ENCODE measurements at regions not wholly inside any gene's neighbourhood (a gene's known extent, or its start where the extent isn't known, plus 50 kb on each side); places are given as distances from the start of the nearest gene placed in this dataset.
A peak's percentile ranks its signal among the peaks of the same experiment; 100 is the strongest.

DNA sequence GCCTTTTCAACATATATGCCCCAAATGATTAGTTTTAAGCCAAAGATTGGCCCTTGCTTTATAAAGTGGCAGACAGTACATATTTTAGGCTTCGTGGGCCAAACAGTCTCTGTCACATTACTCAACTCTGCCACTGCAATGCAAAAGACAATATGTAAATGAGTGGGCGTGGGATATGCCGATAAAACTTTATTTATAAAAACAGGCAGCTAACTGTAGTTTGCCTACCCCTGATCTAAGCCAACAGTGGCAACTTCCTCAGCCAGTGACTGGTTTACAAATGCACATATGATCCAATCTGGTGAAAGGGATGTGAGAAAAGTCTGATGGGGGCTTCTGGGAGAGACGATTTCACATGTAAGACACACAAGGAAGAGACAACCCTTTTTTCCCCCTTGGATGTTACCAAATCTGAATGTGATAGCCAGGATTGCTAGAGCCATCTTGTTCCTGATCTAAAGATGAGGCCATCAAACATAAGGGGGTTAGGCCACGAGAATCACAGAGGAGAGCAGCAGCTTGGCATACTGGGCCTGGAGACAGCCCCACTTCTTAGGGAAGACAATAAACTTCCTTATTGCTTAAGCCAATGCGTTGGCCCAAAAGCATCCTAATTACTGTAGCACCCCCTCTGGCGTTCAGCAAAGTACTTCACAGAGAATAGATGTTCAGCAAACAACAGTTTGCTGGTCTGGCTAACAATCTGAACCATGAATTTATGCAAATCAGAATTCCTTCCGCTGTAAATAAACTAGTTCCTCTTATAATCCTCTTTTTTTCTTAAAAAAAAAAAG lies 75.2 kb upstream of the TMCC3 start:
- H3K27ac Mint-ChIP-seq = no peak overlapping the region
- DNase-seq = peak; percentile 25
- H3K4me1 Mint-ChIP-seq = no peaks in the 10 kb centered on the region
- CTCF ChIA-PET = no interaction called here
- H3K27me3 Mint-ChIP-seq = no peaks in the 10 kb centered on the region
- H3K36me3 Mint-ChIP-seq = no peaks in the 10 kb centered on the region
- H3K9me3 Mint-ChIP-seq = no peaks in the 10 kb centered on the region
- no peak overlapping the region for H3K4me3 Mint-ChIP-seq

- CTCF ChIA-PET = no interaction called here
- no peaks in the 10 kb centered on the region for H3K4me1 Mint-ChIP-seq
Observed at GRCh38 chr12:94722664-94723063, 72.3 kb upstream of the TMCC3 start.

DNA sequence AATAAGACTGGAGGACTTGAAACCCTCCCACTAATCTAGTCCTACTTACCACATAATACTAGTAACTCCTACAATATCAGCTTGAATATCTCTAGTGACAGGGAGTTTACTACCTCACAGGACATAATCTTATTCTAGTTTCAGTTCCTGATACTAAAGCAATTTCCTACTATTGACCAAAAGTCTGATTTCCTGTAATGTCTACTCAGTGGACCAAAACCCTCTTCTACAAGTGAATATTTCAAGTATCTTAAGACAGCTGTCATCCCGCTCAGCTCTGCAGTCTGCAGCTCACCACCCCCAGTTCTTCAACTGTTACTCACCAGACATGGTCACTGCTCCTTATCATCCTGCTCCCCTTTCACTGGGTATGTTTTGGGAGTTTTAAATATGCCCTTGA lies 70.8 kb upstream of the TMCC3 start:
- no peak for DNase-seq
- CTCF ChIA-PET = interaction anchor here (1.0 kb wide), 1 partner anchor 10 kb away, joined by 3 read pairs; no protein-coding TSS in a partner anchor
- Mint-ChIP-seq H3K4me3 (no peak overlapping the region), H3K4me1 (no peaks in the 10 kb centered on the region), H3K9me3 (no peaks in the 10 kb centered on the region), H3K27me3 (no peaks in the 10 kb centered on the region), H3K36me3 (no peaks in the 10 kb centered on the region), H3K27ac (no peak overlapping the region)

More at GRCh38 chr12:94722664-94723063, 72.3 kb upstream of the TMCC3 start:
- Mint-ChIP-seq H3K4me3 (no peak overlapping the region), H3K36me3 (no peaks in the 10 kb centered on the region), H3K27ac (no peak overlapping the region), H3K9me3 (no peaks in the 10 kb centered on the region), H3K27me3 (no peaks in the 10 kb centered on the region)
- DNase-seq = no peak

GRCh38 chr12:94718114-94718513 lies 67.8 kb upstream of the TMCC3 start:
- Mint-ChIP-seq H3K27me3 (no peaks in the 10 kb centered on the region), H3K4me3 (no peak overlapping the region)
- CTCF ChIA-PET = interaction anchor here (1.6 kb wide), 1 partner anchor 12 kb away, joined by 4 read pairs; no protein-coding TSS in a partner anchor

DNA sequence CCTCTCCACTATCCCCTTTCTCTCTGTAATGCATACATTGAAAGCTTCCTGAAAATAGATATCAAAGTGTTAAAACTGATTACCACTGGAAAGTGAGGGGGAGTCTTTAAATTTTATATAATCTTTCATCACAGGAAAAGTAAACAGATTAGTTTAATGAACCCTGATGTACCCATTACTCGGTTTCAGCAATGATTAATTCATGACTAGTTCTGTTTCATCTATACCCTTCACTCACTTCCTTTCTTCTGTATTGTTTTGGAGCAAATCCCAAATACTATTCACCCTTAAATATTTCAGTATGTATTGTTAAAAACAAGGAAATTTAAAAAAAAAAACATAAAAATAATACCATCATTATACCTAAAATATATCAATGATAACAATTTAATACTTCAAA lies 67.3 kb upstream of the TMCC3 start:
- no peak for DNase-seq
- H3K36me3 Mint-ChIP-seq = no peaks in the 10 kb centered on the region
- CTCF ChIA-PET = interaction anchor here (1.6 kb wide), 1 partner anchor 12 kb away, joined by 4 read pairs; no protein-coding TSS in a partner anchor

More at GRCh38 chr12:94718114-94718513, 67.8 kb upstream of the TMCC3 start:
- no peak for DNase-seq
- H3K36me3 Mint-ChIP-seq = no peaks in the 10 kb centered on the region
- H3K9me3 Mint-ChIP-seq = no peaks in the 10 kb centered on the region
- no peaks in the 10 kb centered on the region for H3K4me1 Mint-ChIP-seq
- H3K27ac Mint-ChIP-seq = no peak overlapping the region

DNA sequence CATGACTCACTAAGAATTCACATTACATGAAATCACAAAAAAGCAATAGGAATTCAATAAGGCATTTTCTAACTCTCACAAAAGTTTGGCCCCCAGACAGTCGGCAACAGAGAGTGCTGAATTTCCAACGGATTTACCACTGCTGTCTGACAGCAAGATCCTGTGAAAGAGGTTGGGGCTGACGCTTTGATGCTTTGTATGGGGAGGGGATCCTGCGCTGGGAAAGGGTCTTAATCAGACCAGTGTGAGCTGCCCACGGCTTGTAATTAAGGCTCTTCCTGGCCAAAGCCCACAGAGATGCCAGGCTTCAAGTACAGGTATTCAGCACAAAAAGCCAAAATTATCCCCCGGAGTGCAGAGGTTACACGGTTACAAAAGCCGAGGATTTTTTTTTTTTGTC lies 66.8 kb upstream of the TMCC3 start:
- H3K4me3 Mint-ChIP-seq = no peak overlapping the region
- H3K4me1 Mint-ChIP-seq = no peaks in the 10 kb centered on the region
- H3K27me3 Mint-ChIP-seq = no peaks in the 10 kb centered on the region
- no peak overlapping the region for H3K27ac Mint-ChIP-seq
- CTCF ChIA-PET = interaction anchor here (1.6 kb wide), 1 partner anchor 11 kb away, joined by 4 read pairs; no protein-coding TSS in a partner anchor
- H3K36me3 Mint-ChIP-seq = no peaks in the 10 kb centered on the region
- DNase-seq = no peak
- H3K9me3 Mint-ChIP-seq = no peaks in the 10 kb centered on the region

More for the DNA sequence above, 67.3 kb upstream of the TMCC3 start:
- Mint-ChIP-seq H3K27ac (no peak overlapping the region), H3K9me3 (no peaks in the 10 kb centered on the region), H3K4me3 (no peak overlapping the region), H3K4me1 (no peaks in the 10 kb centered on the region), H3K27me3 (no peaks in the 10 kb centered on the region)

GRCh38 chr12:94716339-94716738 lies 66.0 kb upstream of the TMCC3 start:
- H3K4me1 Mint-ChIP-seq = no peaks in the 10 kb centered on the region
- H3K36me3 Mint-ChIP-seq = no peaks in the 10 kb centered on the region
- H3K9me3 Mint-ChIP-seq = no peaks in the 10 kb centered on the region
- H3K4me3 Mint-ChIP-seq = no peak overlapping the region
- no peaks in the 10 kb centered on the region for H3K27me3 Mint-ChIP-seq
- DNase-seq = no peak
- no peak overlapping the region for H3K27ac Mint-ChIP-seq
- CTCF ChIA-PET = interaction anchor here (0.6 kb wide), 1 partner anchor 152 kb away, joined by 3 read pairs; no protein-coding TSS in a partner anchor

DNA sequence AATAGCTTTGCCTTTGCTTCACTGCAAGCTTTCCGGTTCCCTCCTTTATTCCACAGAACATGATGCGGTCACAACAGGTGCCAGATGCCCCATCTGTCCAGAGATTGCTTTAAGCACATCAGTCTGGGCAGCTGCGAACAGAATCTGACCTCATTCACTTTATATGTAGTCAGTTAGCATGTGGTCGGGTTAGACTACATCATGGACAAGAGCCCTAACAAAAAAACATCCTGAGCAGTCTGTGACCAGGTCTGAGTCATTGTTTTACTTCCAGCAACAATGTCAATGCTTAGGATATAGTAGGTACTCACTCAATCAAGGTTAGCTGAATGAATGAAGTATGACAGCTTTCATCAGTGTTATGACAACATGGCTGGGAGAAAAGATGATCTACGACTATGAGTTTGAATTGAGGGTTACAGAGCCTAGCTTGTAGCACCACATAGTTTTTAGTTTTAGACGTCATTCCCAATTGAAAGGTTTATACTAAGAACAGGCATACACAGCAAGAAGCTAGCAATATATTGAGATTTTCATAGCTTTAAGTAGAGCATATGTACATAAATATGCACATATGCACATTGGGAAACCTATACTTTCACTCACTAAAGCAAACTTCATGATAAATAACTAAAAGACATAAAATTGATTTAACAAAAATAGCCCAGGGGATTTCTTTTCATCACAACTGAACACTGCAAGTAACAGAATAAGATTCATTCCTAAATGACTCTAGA lies 64.2 kb upstream of the TMCC3 start:
- CTCF ChIA-PET = interaction anchor here (0.6 kb wide), 1 partner anchor 168 kb away, joined by 3 read pairs; no protein-coding TSS in a partner anchor
- Mint-ChIP-seq H3K4me3 (no peak overlapping the region), H3K27me3 (peaks cover 3% of the 10 kb centered on the region), H3K4me1 (no peaks in the 10 kb centered on the region), H3K9me3 (no peaks in the 10 kb centered on the region), H3K36me3 (no peaks in the 10 kb centered on the region), H3K27ac (no peak overlapping the region)
- no peak for DNase-seq

- CTCF ChIA-PET = interaction anchor here (0.7 to 1.0 kb wide), 4 partner anchors 19 to 109 kb away, joined by 3 read pairs; no protein-coding TSS in a partner anchor
- no peak for DNase-seq
- Mint-ChIP-seq H3K4me3 (no peak overlapping the region), H3K9me3 (no peaks in the 10 kb centered on the region), H3K36me3 (no peaks in the 10 kb centered on the region), H3K27ac (no peak overlapping the region), H3K27me3 (peaks cover 4% of the 10 kb centered on the region), H3K4me1 (no peaks in the 10 kb centered on the region)
Observed at GRCh38 chr12:94712815-94713515, 62.6 kb upstream of the TMCC3 start.

DNA sequence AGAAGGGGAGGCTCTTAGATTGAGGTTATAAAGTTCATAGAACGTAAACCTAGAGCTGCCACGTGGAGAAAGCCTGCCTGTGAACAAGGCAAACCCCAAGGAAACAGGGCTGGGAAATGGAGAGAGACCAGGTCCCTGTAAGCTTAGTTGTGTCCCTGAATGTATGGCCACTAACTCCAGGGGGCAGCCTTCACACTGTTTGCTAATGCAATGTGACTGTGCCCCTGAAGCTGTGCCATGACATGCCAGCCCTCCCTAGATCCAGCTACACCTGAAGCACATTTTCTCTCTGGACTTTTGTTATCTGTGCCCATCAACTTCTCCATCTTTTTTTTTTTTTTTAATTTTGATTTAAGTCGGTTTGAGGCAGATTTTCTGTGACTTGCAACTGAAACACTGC lies 60.6 kb upstream of the TMCC3 start:
- Mint-ChIP-seq H3K4me1 (no peaks in the 10 kb centered on the region), H3K9me3 (no peaks in the 10 kb centered on the region), H3K27me3 (peaks cover 10% of the 10 kb centered on the region), H3K4me3 (no peak overlapping the region), H3K36me3 (no peaks in the 10 kb centered on the region), H3K27ac (no peak overlapping the region)
- CTCF ChIA-PET = interaction anchor here (0.6 to 1.2 kb wide), 5 partner anchors 11 to 270 kb away, joined by 3 to 6 read pairs (median 3); no protein-coding TSS in a partner anchor
- peak; percentile 56 for DNase-seq

GRCh38 chr12:94707892-94708291 lies 57.5 kb upstream of the TMCC3 start:
- Mint-ChIP-seq H3K27ac (no peak overlapping the region), H3K9me3 (no peaks in the 10 kb centered on the region), H3K4me1 (no peaks in the 10 kb centered on the region), H3K27me3 (peaks cover 15% of the 10 kb centered on the region), H3K36me3 (no peaks in the 10 kb centered on the region), H3K4me3 (no peak overlapping the region)
- CTCF ChIA-PET = no interaction called here
- DNase-seq = no peak

GRCh38 chr12:94707036-94707435 lies 56.7 kb upstream of the TMCC3 start:
- H3K4me3 Mint-ChIP-seq = no peak overlapping the region
- no peak overlapping the region for H3K27ac Mint-ChIP-seq
- peaks cover 15% of the 10 kb centered on the region for H3K27me3 Mint-ChIP-seq
- no peak for DNase-seq
- CTCF ChIA-PET = no interaction called here
- H3K4me1 Mint-ChIP-seq = no peaks in the 10 kb centered on the region
- no peaks in the 10 kb centered on the region for H3K36me3 Mint-ChIP-seq
- H3K9me3 Mint-ChIP-seq = no peaks in the 10 kb centered on the region

DNA sequence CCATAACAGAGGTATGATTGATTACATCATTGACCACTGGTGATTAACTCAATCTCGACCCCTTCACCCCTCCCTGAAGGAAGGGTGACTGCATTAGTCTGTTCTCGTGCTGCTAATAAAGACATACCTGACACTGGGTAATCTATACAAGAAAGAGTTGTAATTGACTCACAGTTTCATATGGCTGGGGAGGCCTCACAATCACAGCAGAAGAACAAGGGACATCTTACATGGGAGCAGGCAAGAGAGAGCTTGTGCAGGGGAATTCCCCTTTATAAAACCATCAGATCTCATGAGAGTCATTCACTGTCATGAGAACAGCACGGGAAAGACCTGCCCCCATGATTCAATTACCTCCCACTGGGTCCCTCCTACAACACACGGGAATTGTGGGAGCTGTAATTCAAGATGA lies 55.9 kb upstream of the TMCC3 start:
- H3K36me3 Mint-ChIP-seq = no peaks in the 10 kb centered on the region
- H3K27ac Mint-ChIP-seq = no peak overlapping the region
- no peaks in the 10 kb centered on the region for H3K4me1 Mint-ChIP-seq
- H3K9me3 Mint-ChIP-seq = no peaks in the 10 kb centered on the region
- no peak for DNase-seq
- H3K27me3 Mint-ChIP-seq = peaks cover 15% of the 10 kb centered on the region
- H3K4me3 Mint-ChIP-seq = no peak overlapping the region
- CTCF ChIA-PET = interaction anchor here (1.7 kb wide), 1 partner anchor 12 kb away, joined by 4 read pairs; no protein-coding TSS in a partner anchor

- Mint-ChIP-seq H3K36me3 (no peaks in the 10 kb centered on the region), H3K4me3 (no peak overlapping the region), H3K27ac (no peak overlapping the region), H3K9me3 (no peaks in the 10 kb centered on the region), H3K4me1 (no peaks in the 10 kb centered on the region), H3K27me3 (peaks cover 11% of the 10 kb centered on the region)
- no peak for DNase-seq
- CTCF ChIA-PET = interaction anchor here (1.7 kb wide), 1 partner anchor 12 kb away, joined by 4 read pairs; no protein-coding TSS in a partner anchor
Observed at GRCh38 chr12:94705676-94706075, 55.3 kb upstream of the TMCC3 start.
